ENCODE measurements at regions not wholly inside any gene's neighbourhood (a gene's known extent, or its start where the extent isn't known, plus 50 kb on each side); places are given as distances from the start of the nearest gene placed in this dataset.
A peak's percentile ranks its signal among the peaks of the same experiment; 100 is the strongest.

GRCh38 chr5:104178829-104179456, 616.4 kb upstream of the NUDT12 start:
- Histone ChIP-seq H3K79me1 (ENCODE audit: low read depth in 1 of 2, low read length in 2 of 2) (no peaks in the 10 kb centered on the region), H3K4ac (ENCODE audit: low read depth, low read length) (no peak overlapping the region), H3K4me2 (ENCODE audit: low read depth, low read length) (no peak overlapping the region), H3K27me3 (ENCODE audit: control insufficient read depth, insufficient read depth, low read length) (no peaks in the 10 kb centered on the region), H2AK5ac (ENCODE audit: low read depth, low read length) (no peak overlapping the region), H2AK9ac (replicated peaks; ENCODE audit: low read depth, low read length, poor library complexity) (no peak overlapping the region), H3K27ac (ENCODE audit: insufficient read depth, low read length) (no peak overlapping the region), H2BK120ac (ENCODE audit: low read depth, low read length) (no peak overlapping the region), H3K9ac (ENCODE audit: low read depth, low read length) (no peak overlapping the region), H3K18ac (ENCODE audit: low read depth, low read length) (no peak overlapping the region), H3K56ac (ENCODE audit: extremely low read depth, insufficient read depth, low read length) (no peak overlapping the region), H3K4me3 (ENCODE audit: insufficient read depth, low read depth, low read length) (no peak overlapping the region), H3K23ac (ENCODE audit: low read depth, low read length) (no peak overlapping the region), H2AFZ (replicated peaks; ENCODE audit: low read length, poor library complexity) (no peak overlapping the region), H3K4me1 (ENCODE audit: control insufficient read depth, insufficient read depth, low read length) (no peaks in the 10 kb centered on the region), H3K36me3 (ENCODE audit: control insufficient read depth, insufficient read depth, low read length) (no peaks in the 10 kb centered on the region), H3K9me1 (ENCODE audit: insufficient read depth, low read length) (no peaks in the 10 kb centered on the region), H3K9me3 (ENCODE audit: control insufficient read depth, insufficient read depth, low read length) (no peaks in the 10 kb centered on the region), H3K14ac (replicated peaks; ENCODE audit: low read depth, low read length) (no peak overlapping the region), H4K20me1 (ENCODE audit: insufficient read depth, low read length) (no peaks in the 10 kb centered on the region), H4K91ac (ENCODE audit: insufficient read depth, low read depth, low read length) (no peak overlapping the region), H4K8ac (ENCODE audit: low read depth in 2 of 2, low read length in 2 of 2) (no peak overlapping the region), H2BK15ac (ENCODE audit: low read depth, low read length) (no peak overlapping the region), H2BK5ac (ENCODE audit: low read depth, low read length, poor library complexity, severe bottlenecking) (no peak overlapping the region), H2BK20ac (ENCODE audit: low read depth, low read length) (no peak overlapping the region), H4K5ac (ENCODE audit: low read depth, low read length) (no peak overlapping the region)
- ChIA-PET CTCF (interaction anchor here (0.6 to 2.9 kb wide), 12 partner anchors 11 to 597 kb away, joined by 3 to 17 read pairs (median 3); no protein-coding TSS in a partner anchor), POLR2A (ENCODE audit: unreplicated experiment) (no interaction called here)
- in situ Hi-C loops (cut with MboI; ENCODE audit: low sequenced_read_pairs), result loop anchor here (5.0 to 10.0 kb wide), 2 partner anchors 372 to 614 kb away; partner anchors contain the start of gene NUDT12
- no TSS peak for BruUV-seq (replicated peaks)
- dilution Hi-C loops (cut with HindIII; ENCODE audit: low sequenced_read_pairs, unreplicated experiment), result loop anchor here (25.0 kb wide), 1 partner anchor 592 kb away; no protein-coding TSS in a partner anchor
- TF ChIP-seq RAD21 (IDR thresholded peaks at IDR 0.05; ENCODE audit: low read length), result peak; percentile 90
- TF ChIP-seq SMC3 (IDR thresholded peaks at IDR 0.05; ENCODE audit: low read depth, low read length), result peak; percentile 77
- TF ChIP-seq CTCF (conservative IDR thresholded peaks at IDR 0.05; ENCODE audit: low read depth, low read length), result peak; percentile 73
- TF ChIP-seq FOS (IDR thresholded peaks at IDR 0.05; ENCODE audit: low read depth, low read length), result no peak
- 46% methylated on average over 5 of the region's 9 CpGs; no CpG with 5 or more reads in 1 of the 2 experiments for WGBS, 2 experiments (ENCODE audit: extremely low coverage in 2 of 2, insufficient read length in 1 of 2)
- intact Hi-C loops (cut with micrococcal nuclease), result loop anchor here (1.0 kb wide), 3 partner anchors 371 to 597 kb away; no protein-coding TSS in a partner anchor
- DNase-seq (peak; percentile 63), ATAC-seq (ENCODE audit: low read depth) (peak; percentile 83)

Data from IMR-90 (cell line).